HUDEP-2 (cell line): ENCODE measurements at regions not wholly inside any gene's neighbourhood (a gene's known extent, or its start where the extent isn't known, plus 50 kb on each side); places are given as distances from the start of the nearest gene placed in this dataset.

ENCODE experiments used
- DNase-seq, 76 experiments: peaks; one replicate each; lab custom pipeline; 2025; ENCODE audit not compliant: unreplicated experiment in 76 of 76; lab: John Stamatoyannopoulos, UW

GRCh38 chr20:39480276-39481043 is 518.3 kb downstream of the DHX35 start:
- DNase-seq = no peak

GRCh38 chr20:39479196-39479810 is 517.2 kb downstream of the DHX35 start:
- DNase-seq = no peak

GRCh38 chr20:39474879-39475278 is 512.7 kb downstream of the DHX35 start:
- DNase-seq = no peak

- DNase-seq = no peak
Measured at GRCh38 chr20:39473536-39473935, 511.4 kb downstream of the DHX35 start.

- peak in 1 of 76 experiments; percentile 0 for DNase-seq
Measured at GRCh38 chr20:39468703-39469102, 506.6 kb downstream of the DHX35 start.

- DNase-seq = no peak
Measured at GRCh38 chr20:39464238-39464637, 502.1 kb downstream of the DHX35 start.

GRCh38 chr20:39462416-39462945 is 500.3 kb downstream of the DHX35 start:
- DNase-seq = no peak

- DNase-seq = no peak
Measured at GRCh38 chr20:39458452-39458851, 496.3 kb downstream of the DHX35 start.

GRCh38 chr20:39453890-39454289 is 491.7 kb downstream of the DHX35 start:
- DNase-seq = no peak

GRCh38 chr20:39452583-39453340 is 490.6 kb downstream of the DHX35 start:
- DNase-seq = no peak

GRCh38 chr20:39451386-39451785 is 489.2 kb downstream of the DHX35 start:
- DNase-seq = no peak

GRCh38 chr20:39446397-39446796 is 484.3 kb downstream of the DHX35 start:
- DNase-seq = no peak

- no peak for DNase-seq
Measured at GRCh38 chr20:39445095-39445494, 483.0 kb downstream of the DHX35 start.

GRCh38 chr20:39433466-39433865 is 471.3 kb downstream of the DHX35 start:
- no peak for DNase-seq

GRCh38 chr20:39431091-39431880 is 469.1 kb downstream of the DHX35 start:
- no peak for DNase-seq

GRCh38 chr20:39429726-39430125 is 467.6 kb downstream of the DHX35 start:
- DNase-seq = peak in 4 of 76 experiments; percentile 0 to 2 (median 1)

- no peak for DNase-seq
Measured at GRCh38 chr20:39424962-39425678, 463.0 kb downstream of the DHX35 start.

GRCh38 chr20:39421571-39422105 is 459.5 kb downstream of the DHX35 start:
- DNase-seq = no peak

GRCh38 chr20:39412091-39412490 is 449.9 kb downstream of the DHX35 start:
- DNase-seq = no peak

GRCh38 chr20:39399463-39399862 is 437.3 kb downstream of the DHX35 start:
- no peak for DNase-seq
